ENCODE measurements at regions not wholly inside any gene's neighbourhood (a gene's known extent, or its start where the extent isn't known, plus 50 kb on each side); places are given as distances from the start of the nearest gene placed in this dataset.
"Not testable (repeated sequence)": the region's sequence is repeated elsewhere in the genome, so short reads cannot be mapped to it uniquely, and the experiment has no call there.

DNA sequence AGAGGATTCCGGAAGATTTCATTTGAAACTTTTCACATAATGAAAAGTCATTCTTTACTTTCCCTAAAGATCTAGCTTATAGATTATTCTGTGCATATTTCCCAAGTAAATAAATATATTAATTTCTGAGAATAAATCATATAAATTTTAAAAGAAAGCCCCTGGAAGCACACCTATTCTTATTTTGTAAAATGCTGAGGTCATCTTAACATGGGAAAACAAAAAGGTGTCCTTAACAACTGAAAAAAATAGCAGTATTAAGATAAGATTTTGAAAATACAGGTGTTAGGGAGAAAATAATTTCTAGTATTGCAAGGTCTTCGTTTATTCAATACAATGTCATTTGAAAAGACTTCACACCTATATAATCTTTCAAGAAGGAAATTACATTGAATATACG, 567.5 kb upstream of the CHAC2 start:
- intact Hi-C loops (cut with DNase I) = no loop called here
- no peak for DNase-seq
- ATAC-seq (ENCODE audit: poor library complexity) = no peak

DNA sequence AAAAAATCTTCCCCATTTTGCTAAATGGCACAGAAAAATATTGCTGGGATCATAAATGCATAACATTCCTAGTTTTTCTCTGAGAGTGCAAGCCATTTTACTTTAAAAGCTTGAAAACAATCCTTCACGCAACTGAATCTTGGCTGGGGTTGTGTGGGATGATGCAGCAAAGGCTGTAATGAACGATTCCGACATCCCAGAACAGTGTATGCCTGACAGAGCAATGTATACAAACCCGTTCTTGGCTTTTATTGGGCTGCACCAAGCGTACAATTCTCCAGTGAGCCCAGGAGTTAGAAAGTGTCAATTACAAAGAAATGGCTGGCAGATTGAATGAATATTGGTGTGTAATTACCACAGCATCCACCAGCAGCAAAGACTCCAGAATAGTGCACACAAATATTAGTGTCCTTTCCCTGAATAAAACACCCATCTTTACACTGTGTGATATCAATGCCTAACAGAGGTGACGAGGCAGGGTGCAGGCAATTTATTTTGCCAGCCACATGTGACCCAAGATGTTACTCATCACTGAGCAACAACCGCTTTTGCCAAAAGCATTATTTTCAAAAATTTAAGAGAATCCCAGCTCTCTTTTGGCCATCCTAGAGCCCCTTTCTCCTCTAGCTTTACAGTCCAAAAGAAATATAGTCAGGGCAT, 578.6 kb upstream of the CHAC2 start:
- DNase-seq (no peak), ATAC-seq (ENCODE audit: poor library complexity) (no peak)
- intact Hi-C loops (cut with DNase I) = no loop called here

DNA sequence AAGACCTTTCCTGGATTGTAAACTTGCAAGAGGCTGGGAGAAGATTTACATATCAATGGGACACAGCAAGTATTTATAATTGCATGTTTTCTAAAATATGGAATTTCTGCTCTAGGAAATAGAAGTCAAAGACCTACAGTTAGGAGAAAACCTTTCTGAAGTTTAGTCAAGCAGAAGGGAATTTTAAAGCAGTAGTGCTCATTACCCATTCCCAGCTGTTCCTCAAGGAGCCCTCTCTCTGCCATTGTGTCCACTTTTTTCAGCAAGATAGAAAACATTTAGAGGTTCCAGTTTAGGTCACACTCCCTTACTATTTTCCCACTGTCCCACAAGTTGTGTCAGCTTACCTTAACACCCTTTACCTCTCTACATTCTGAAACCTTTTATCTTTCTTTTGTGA, 584.0 kb upstream of the CHAC2 start:
- intact Hi-C loops (cut with DNase I) = no loop called here
- DNase-seq (no peak), ATAC-seq (ENCODE audit: poor library complexity) (no peak)

DNA sequence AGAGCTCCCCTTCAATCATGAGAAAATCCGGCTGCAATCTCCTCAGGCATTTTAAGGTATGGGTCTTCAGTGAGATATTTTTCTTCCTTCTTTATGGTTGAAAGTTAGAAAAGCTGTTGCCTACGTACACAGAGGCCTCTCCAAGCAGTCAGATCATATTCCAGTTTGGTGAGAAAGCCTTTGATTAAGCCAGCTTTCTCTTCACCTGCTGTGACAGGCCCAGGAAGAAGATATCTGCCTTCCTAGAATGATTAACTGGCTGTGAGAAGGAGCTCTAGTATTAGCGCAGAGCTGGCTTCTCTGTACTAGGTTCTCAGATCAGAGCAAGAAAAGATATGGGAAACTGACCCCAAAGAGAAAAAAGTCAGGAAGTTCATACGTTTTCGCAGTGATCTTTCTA, 585.0 kb upstream of the CHAC2 start:
- intact Hi-C loops (cut with DNase I) = no loop called here
- no peak for ATAC-seq (ENCODE audit: poor library complexity)
- no peak for DNase-seq

DNA sequence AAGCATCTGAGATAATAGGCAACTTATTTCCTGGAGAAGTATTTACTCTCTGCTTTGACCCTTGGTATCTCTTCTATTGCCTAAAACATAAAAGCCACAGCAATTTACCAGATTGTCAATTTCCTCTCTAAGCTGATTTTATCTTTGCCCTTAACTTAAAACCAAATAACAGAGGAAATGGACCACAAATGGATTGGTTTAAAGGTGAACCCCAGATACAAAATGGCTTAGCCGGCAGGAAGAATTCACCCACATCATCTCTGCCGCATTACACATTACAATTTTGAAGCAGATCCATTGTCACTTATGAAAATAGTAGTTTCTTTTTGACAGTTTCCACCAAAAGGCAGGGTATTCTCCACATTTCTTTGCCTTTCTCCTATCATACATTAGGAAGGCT, 585.8 kb upstream of the CHAC2 start:
- ATAC-seq (ENCODE audit: poor library complexity) = no peak
- intact Hi-C loops (cut with DNase I) = no loop called here
- no peak for DNase-seq

DNA sequence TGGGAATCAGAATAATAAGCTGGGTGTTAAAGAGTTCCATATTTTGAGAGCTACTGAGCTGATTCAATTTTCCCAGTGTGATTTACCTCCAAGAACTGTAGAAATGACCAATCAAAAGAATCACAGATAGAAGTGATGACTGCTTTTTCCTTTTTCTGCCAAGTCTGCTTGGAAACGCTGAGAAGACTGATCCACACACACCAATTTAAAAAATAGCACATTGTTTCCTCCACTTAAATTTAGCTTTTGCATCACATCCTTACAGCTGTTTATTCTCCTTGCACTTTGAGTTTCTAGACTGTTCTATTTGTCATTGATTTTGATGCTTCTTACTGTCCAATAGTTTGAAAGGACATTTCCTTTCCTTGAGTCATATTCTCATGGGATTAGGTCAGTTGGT, 590.3 kb upstream of the CHAC2 start:
- DNase-seq (no peak), ATAC-seq (ENCODE audit: poor library complexity) (peak; percentile 71)
- intact Hi-C loops (cut with DNase I) = no loop called here

DNA sequence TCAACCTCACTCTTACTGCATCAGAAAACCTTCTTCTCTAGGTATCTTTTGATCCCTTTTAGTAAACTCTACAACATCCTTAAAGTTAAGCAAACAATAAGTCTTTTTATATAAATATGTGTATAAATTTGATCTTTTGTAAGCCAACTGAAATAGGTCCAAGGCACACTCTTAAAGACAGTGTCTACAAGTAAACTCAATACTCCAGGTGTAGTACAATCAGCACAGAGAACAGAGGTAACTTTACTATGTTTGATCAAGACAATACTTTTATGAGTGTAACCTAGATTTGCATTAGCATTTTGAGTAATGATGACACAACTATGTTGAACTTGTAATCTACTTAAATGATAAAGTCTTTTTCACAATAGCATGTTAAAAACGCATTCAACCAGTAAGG, 593.1 kb upstream of the CHAC2 start:
- no peak for ATAC-seq (ENCODE audit: poor library complexity)
- intact Hi-C loops (cut with DNase I) = no loop called here
- DNase-seq = no peak

DNA sequence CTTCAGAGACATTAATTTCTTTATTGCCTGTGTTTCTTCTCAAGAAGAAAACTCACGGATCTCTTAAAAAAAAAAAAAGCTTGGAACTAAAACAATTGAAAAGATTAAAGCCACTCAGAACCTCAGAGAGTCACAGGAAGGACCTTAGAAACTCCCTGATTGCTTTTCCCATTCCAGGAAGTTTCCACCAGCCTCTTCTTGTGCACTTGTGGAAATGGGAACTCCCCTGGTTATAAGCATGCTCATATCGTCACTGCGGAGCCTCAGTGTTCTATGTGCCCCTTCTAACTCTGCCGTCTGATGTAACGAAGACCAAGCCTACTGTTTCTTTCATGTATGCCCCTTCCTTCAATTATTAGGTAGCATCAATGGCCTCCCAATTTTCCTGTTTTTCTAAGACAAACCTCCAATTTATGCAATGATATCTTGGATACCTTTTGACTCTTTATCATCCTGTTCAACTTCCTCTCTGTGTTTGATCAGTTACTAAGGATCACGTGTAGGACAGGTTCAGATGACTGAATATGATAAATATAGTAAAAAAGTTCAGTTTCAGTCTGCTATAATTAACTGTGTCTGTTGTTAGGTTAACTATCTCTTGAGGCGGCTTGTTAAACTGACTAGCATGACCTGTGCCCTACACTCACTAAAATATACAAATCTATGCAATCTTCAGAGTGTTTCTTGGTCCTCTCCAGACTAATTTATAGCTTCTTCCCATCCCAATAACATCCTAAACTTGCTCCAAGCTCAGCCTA, 593.7 kb upstream of the CHAC2 start:
- ATAC-seq (ENCODE audit: poor library complexity) (no peak), DNase-seq (no peak)
- intact Hi-C loops (cut with DNase I) = no loop called here

DNA sequence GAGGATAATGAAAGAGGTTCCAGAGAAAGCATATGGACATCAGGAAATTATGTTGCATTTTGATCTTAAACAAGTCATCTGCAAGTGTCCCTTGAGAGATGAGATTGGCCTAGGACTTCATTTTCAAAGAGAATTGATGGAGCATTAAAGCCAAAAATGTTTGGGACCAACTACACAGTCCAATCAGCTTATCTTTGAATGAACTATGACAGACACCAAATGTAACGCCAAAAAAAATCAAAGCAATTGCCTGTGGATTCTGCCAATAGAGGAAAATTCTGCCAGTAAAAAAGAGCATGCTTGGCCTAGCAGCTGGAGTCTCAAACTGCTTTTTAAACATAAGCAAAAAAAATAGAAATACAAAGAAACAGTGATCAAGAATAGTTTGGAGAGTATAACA, 594.5 kb upstream of the CHAC2 start:
- DNase-seq (no peak), ATAC-seq (ENCODE audit: poor library complexity) (peak; percentile 72)
- intact Hi-C loops (cut with DNase I) = no loop called here

DNA sequence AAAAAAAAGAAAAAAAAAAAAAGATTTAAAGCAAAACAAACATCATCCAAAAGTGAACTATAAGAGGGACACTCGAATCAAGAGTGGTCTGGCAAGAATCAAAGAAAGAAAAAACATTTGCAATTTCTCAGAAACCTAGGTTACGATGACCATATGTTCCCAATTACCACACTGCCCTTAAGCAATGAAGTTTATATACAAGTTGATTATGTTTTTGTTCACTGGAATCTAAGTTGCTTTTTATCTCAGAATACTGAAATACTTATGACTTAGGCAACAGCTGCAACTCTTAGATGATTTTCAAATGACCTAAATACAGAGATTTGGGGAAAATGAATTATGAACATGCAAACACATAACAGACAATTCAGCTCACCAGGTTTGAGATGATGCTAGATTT, 597.1 kb upstream of the CHAC2 start:
- no peak for DNase-seq
- ATAC-seq (ENCODE audit: poor library complexity) = peak; percentile 52
- intact Hi-C loops (cut with DNase I) = no loop called here

DNA sequence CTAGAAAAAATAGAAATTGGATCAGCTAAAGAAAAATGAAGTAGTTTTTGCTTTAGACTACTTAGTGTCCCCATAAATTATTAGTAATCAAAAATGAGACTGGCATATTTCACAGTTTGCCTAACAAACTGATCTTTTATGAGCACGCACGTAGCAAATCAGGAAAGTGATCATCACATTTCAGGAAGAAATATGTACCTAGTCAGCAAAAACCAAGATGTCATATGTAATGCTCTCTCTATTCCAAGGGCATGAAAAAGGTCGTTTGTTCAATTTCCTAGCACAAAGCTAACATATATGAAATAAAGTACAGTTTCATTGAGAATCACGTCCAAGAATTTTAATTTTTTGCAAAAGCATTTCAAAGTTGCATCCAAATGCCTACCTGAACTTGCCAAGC, 600.4 kb upstream of the CHAC2 start:
- no peak for DNase-seq
- intact Hi-C loops (cut with DNase I) = no loop called here
- no peak for ATAC-seq (ENCODE audit: poor library complexity)

DNA sequence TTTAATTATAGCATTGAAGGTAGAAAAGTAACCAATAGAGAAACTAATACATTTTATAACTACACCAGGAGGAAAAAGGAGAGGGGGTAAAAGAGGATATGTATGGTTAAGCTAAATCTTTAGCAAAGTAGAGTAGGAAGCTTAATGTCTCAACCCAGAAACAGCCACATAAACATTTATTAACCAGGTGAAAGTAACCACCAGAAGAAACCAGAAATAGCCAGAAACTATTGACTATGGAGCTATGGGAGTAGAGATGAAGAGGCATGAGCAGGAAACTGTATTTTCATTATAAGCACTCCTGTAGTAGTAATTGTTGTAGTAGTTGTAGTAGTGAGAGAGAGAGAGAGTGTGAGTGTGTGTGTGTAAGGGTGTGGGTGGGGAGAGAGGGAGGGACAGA, 617.5 kb upstream of the CHAC2 start:
- ATAC-seq (ENCODE audit: poor library complexity) = no peak
- intact Hi-C loops (cut with DNase I) = no loop called here
- no peak for DNase-seq

DNA sequence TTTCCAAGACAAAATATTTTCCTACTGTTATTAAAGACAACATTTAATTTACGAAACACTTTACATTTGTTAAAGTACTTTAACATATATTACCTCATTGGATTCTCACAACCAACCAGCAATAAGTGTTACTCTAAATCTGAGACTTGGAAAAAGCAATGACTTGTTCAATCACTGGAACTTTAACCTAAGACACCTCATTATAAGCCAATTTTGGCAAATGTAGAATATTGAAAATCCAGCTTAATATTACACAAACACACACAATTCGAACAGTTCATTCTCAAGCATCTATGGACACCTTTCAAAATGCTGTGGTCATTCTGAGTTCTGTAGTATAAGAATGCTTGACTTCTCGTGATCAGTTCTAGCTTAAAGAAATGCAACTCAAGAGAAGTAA, 619.4 kb upstream of the CHAC2 start:
- ATAC-seq (ENCODE audit: poor library complexity) = no peak
- intact Hi-C loops (cut with DNase I) = no loop called here
- no peak for DNase-seq

DNA sequence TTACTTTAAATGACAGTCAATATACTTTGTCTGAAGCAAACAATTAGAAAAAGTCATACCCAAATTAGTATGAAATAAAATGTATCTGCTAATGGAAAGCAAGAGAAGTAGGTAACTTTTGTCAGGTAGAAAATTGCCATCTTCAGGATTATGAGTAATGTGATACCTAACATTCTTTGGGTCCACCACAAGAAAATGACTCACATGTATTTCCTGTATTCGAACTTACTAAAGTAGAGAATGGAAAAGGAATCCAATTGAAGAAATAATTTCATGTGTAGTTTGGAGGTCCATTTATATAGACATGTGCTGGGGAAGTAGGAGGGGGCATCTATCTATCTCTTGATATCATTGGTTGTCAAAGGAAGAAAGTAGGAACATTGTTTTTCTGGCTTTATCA, 636.2 kb upstream of the CHAC2 start:
- intact Hi-C loops (cut with DNase I) = no loop called here
- ATAC-seq (ENCODE audit: poor library complexity) = no peak
- no peak for DNase-seq

DNA sequence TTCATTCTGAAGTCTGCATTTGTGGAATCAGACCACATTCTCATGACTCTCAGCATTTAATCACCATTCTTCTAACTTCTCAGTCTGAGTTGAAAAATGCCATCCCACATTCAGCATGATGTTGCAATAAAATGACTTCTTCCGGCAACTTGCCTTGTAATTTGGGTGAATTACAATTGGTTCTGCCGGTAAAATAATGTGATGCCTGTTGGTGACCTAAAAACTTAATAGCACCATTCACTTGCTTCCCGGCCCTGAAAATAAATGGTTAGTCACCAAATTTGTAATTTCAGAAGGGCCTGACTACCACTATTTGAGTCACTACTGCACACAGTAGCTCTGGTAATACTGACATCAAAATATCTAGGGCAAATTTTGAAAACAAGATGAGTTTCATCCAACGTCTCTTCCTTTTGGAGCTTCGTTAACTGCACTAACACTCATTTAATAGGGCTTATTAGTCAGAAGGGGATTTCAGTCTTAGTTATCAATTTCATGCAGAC, 637.1 kb upstream of the CHAC2 start:
- DNase-seq (no peak), ATAC-seq (ENCODE audit: poor library complexity) (peak; percentile 49)
- intact Hi-C loops (cut with DNase I) = no loop called here

DNA sequence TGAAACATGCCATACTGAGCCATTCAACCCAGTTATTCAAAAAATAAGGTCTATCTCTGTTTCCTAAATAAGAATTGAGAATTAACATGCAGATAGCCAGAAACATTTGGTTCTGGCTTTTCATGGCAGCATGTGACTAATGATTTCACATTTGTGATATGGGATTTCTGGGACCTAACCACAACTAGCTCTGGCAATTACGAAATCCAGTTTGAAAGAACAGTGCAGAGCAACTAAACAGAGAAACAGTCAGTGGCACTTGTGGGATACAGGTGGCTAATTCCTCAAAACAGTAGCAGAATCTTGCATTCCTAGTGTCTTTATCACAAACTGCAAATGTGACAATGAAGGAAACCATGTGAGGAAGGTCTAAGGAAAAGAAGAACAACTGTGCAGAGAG, 637.8 kb upstream of the CHAC2 start:
- intact Hi-C loops (cut with DNase I) = no loop called here
- ATAC-seq (ENCODE audit: poor library complexity) (peak; percentile 84), DNase-seq (no peak)

DNA sequence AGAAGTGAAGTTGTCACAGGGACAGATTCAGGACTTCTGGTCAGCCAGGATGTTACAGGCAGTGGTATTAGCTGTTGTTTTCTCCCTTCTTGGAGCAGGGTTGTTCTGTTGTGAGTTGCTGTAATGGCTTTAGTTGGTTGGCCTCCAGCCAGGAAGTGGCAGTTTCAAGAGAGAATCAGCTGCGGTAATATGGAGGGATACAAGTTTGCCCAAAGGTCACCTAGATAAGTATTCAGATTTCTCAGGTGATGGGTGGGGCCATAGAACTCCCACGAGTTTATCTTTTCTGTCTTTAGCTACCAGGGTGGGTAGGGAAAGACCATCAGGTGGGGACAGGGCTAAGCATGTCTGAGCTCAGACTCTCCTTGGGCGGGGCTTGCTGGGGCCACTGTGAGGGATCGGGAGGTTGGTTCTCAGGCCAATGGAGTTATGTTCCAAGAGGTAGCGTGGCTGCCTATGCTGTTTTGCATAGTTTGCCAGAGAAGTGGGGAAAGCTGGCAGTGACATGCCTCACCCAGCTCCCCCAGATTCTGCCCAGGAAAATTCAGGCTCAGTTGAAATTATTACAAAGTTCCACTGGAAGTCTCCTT, 640.4 kb upstream of the CHAC2 start:
- DNase-seq (no peak), ATAC-seq (ENCODE audit: poor library complexity) (no peak)
- intact Hi-C loops (cut with DNase I) = no loop called here

DNA sequence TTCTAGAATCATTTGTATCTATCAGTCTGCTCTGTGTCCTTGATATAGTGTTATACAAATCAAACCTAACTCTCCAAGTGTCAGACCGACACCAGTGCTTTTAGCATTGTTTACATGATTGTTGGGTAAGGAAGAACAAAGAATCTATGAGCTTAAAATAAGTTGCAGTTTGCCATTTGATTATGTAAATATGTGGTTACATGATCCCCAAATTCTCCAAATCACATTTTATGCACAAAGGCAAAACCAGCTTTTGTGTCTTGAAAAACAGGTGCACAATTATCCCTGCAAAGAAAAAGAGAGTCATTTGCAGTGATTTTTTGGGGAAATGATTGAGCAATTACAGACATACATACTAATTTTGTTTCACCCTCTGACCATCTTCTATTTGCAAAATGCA, 652.6 kb upstream of the CHAC2 start:
- intact Hi-C loops (cut with DNase I) = no loop called here
- DNase-seq = no peak
- ATAC-seq (ENCODE audit: poor library complexity) = no peak

DNA sequence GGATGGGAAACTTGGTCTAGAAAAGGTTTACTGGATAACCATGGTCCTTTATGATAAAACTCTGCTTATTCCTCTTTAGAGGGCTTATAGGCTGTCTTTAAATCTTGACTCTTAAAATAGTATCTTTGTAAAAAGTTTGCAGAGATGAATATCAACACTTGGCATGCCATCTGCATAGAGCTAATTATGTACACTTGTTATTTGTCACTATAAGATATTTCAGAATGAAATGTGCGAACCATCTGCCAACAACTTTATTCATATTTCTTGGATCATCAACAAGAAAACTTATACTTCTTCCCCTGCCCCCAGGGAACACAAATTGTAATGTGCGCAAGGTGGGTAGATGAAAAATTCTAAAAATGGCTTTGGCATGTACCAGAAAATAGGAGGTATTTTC, 653.0 kb upstream of the CHAC2 start:
- no peak for DNase-seq
- intact Hi-C loops (cut with DNase I) = no loop called here
- no peak for ATAC-seq (ENCODE audit: poor library complexity)

DNA sequence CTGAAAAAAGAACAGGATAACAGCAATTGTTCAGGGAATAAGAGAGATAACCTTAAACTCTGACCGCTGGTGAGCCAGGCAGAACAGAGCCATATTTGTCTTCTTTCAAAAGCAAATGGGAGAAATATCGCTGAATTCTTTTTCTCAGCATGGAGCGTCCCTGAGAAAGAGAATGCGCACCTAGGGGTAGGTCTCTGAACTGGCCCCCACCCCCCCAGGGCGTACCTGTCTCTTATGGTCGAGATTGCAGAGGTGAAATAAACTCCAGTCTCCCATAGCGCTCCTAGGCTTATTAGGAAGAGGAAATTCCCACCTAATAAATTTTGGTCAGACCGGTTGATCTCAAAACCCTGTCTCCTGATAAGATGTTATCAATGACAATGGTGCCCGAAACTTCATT, 655.2 kb upstream of the CHAC2 start:
- intact Hi-C loops (cut with DNase I); ATAC-seq (ENCODE audit: poor library complexity); DNase-seq: not testable (repeated sequence)

All from Right ventricle myocardium superior (tissue), 1 donor.